HAP-1 (cell line): ENCODE measurements at regions not wholly inside any gene's neighbourhood (a gene's known extent, or its start where the extent isn't known, plus 50 kb on each side); places are given as distances from the start of the nearest gene placed in this dataset.
"Not testable (repeated sequence)": the region's sequence is repeated elsewhere in the genome, so short reads cannot be mapped to it uniquely, and the experiment has no call there.

Experiments used
- DNase-seq, 2 experiments: peaks; one replicate each; pipeline ENCODE4 v3.0.0-alpha.2; 2016 to 2020; ENCODE audit warnings: low spot score in 2 of 2
- H3K27me3 ChIP-seq: fragments of 250-450 bp; sonication (Bioruptor Pico); 2 replicates; pipeline ENCODE4 v1.5.1; 2020; ENCODE audit warnings: low read depth, mild to moderate bottlenecking, moderate library complexity
- H3K36me3 ChIP-seq: fragments of 250-450 bp; sonication (Bioruptor Pico); replicated peaks from 2 replicates; pipeline ENCODE4 v1.5.1; 2020; ENCODE audit warnings: mild to moderate bottlenecking
- H3K4me1 ChIP-seq: fragments of 250-450 bp; sonication (Bioruptor Pico); 2 replicates; pipeline ENCODE4 v1.5.1; 2020; ENCODE audit warnings: mild to moderate bottlenecking
- H3K4me3 ChIP-seq: fragments of 250-450 bp; sonication (Bioruptor Pico); 2 replicates; pipeline ENCODE4 v1.5.1; 2020; ENCODE audit warnings: mild to moderate bottlenecking, moderate library complexity
- H3K9me3 ChIP-seq: fragments of 250-450 bp; sonication (Bioruptor Pico); 2 replicates; pipeline ENCODE4 v1.5.1; 2020; ENCODE audit warnings: mild to moderate bottlenecking, moderate library complexity
- in situ Hi-C: fragments of 300-500 bp; cut with MboI; formaldehyde crosslinking; loops from 3 replicates; pipeline ENCODE4 v1.14.3; 2020; ENCODE audit warnings: low sequenced_read_pairs, inconsistent platforms, mixed read lengths

GRCh38 chr22:33167998-33168790, 110.0 kb upstream of the SYN3 start:
- peaks cover 9% of the 10 kb centered on the region; the same call in 1 of the 2 replicates for H3K27me3 ChIP-seq

DNA sequence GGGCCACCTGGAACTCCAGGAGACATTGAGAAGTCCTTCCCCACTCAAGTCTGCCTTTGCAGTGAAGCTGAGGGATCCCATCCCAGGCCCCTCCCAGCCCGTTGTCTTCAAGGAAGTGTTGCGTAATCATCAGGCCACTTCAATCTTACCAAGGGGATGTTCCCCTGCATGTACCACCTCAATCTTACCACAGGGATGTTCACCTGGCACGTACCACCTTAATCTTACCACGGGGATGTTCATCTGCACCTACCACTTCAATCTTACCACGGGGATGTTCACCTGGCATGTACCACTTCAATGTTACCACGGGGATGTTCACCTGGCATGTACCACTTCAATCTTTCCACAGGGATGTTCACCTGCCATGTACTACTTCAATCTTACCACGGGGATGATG, 108.0 kb upstream of the SYN3 start:
- DNase-seq = no peak
- peaks cover 9% of the 10 kb centered on the region; the same call in 1 of the 2 replicates for H3K27me3 ChIP-seq
- no peak overlapping the region for H3K4me3 ChIP-seq
- no peaks in the 10 kb centered on the region for H3K36me3 ChIP-seq
- in situ Hi-C loops = no loop called here
- H3K9me3 ChIP-seq = no peaks in the 10 kb centered on the region
- no peaks in the 10 kb centered on the region for H3K4me1 ChIP-seq

More at GRCh38 chr22:33167998-33168790, 110.0 kb upstream of the SYN3 start:
- no peak overlapping the region for H3K4me3 ChIP-seq
- no peaks in the 10 kb centered on the region for H3K36me3 ChIP-seq
- in situ Hi-C loops = no loop called here
- no peak for DNase-seq
- no peaks in the 10 kb centered on the region for H3K4me1 ChIP-seq
- H3K9me3 ChIP-seq = no peaks in the 10 kb centered on the region

GRCh38 chr22:33163815-33164214, 105.6 kb upstream of the SYN3 start:
- H3K36me3 ChIP-seq = no peaks in the 10 kb centered on the region
- in situ Hi-C loops = no loop called here
- no peak overlapping the region for H3K4me3 ChIP-seq
- no peaks in the 10 kb centered on the region for H3K9me3 ChIP-seq
- H3K27me3 ChIP-seq = peaks cover 9% of the 10 kb centered on the region; the same call in 1 of the 2 replicates
- H3K4me1 ChIP-seq = no peaks in the 10 kb centered on the region
- DNase-seq = no peak

- DNase-seq = no peak
- H3K9me3 ChIP-seq = no peaks in the 10 kb centered on the region
- H3K36me3 ChIP-seq = no peaks in the 10 kb centered on the region
- H3K4me1 ChIP-seq = no peaks in the 10 kb centered on the region
- no peak overlapping the region for H3K4me3 ChIP-seq
- H3K27me3 ChIP-seq = peaks cover 8% of the 10 kb centered on the region; the same call in 1 of the 2 replicates
- in situ Hi-C loops = no loop called here
These were observed 104.0 kb upstream of the SYN3 start for GRCh38 chr22:33162196-33162595.

- Histone ChIP-seq H3K27me3 (peaks cover 5% of the 10 kb centered on the region; the same call in 1 of the 2 replicates), H3K4me1 (no peaks in the 10 kb centered on the region), H3K9me3 (peaks cover under 1% of the 10 kb centered on the region; the same call in 1 of the 2 replicates), H3K4me3 (no peak overlapping the region), H3K36me3 (no peaks in the 10 kb centered on the region)
- in situ Hi-C loops = no loop called here
- no peak for DNase-seq
These were observed 102.3 kb upstream of the SYN3 start for GRCh38 chr22:33160525-33160924.

GRCh38 chr22:33154967-33155366, 96.8 kb upstream of the SYN3 start:
- H3K27me3 ChIP-seq, DNase-seq, H3K4me3 ChIP-seq, H3K9me3 ChIP-seq, in situ Hi-C loops, H3K4me1 ChIP-seq, H3K36me3 ChIP-seq: not testable (repeated sequence)

DNA sequence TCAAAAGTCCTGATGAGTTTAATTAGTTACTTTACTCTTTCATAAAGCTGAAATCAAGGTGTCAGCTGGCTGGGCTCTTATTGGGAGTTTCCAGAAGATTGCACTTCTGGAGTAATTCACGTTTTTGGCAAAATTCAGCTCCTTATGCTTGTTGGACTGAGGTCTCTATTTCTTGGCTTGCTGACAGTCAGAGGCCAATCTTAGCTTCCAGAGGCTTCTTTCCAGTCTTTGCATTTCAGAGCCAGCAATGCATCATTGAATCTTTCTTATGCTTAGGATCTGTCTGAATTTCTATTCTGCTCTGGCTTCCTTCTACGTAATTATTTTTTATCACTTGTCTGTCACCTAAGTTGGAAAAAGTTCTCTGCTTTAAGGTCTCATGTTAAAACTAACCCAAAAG, 91.4 kb upstream of the SYN3 start:
- Histone ChIP-seq H3K27me3 (no peaks in the 10 kb centered on the region), H3K9me3 (no peaks in the 10 kb centered on the region), H3K4me1 (no peaks in the 10 kb centered on the region), H3K4me3 (no peak overlapping the region), H3K36me3 (no peaks in the 10 kb centered on the region)
- no peak for DNase-seq
- in situ Hi-C loops = no loop called here

DNA sequence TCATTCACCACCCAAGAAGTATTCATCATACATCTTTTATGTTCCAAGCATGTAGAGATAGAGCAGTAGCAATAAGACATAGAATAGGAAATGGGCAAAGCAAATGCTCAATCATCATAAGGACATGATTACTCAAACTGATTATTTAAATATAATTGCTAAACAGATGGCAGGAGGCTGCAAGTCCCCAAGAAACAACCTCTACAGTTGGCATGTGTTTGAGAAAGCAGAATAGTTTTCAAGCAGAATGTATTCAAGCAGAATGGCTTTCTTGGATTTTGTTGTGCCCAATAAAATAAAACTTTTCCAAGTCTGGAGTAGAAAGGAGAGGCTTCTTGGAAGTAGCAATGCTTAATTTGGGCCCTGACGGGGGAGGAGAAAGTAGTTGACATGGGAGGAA, 86.5 kb upstream of the SYN3 start:
- no peak overlapping the region for H3K4me3 ChIP-seq
- in situ Hi-C loops = no loop called here

DNA sequence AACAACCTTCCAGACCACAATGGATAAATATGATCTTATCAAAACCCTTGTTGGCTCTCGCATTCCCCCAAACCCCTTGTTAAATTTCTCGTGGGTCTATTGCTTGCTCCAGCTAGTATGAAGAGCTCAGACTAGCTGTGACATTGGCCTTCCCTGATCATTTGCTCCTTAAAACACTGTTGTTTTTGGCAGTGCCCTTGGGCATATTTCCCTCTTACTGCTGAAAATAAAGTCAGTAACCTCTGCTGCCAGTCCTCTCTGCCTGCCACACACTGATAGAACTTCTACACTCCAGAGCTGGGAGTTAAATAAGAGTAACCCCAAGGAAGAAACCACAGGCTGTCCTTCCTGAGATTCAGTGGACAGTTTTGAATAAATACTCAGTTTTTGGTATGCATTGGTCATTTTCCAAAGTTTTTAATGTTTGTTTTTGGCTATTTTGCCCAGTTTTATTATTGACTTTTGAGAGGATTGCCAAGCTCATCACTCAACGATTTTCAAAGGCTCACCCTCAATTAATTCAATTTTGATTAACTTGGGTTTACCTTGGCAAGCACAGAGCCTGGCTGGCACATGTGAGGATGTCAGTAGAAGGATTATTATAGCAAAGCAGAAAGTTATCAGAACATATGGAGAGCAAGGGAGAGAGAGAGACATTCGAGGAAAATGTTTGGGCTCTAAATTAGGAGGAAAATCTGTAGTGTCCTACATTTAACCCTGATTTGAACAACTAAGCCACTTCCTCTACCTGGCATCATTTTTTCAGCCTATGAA, 84.3 kb upstream of the SYN3 start:
- Histone ChIP-seq H3K4me1 (no peaks in the 10 kb centered on the region), H3K27me3 (no peaks in the 10 kb centered on the region; the same call in 1 of the 2 replicates), H3K4me3 (no peak overlapping the region), H3K9me3 (no peaks in the 10 kb centered on the region), H3K36me3 (no peaks in the 10 kb centered on the region)
- no peak for DNase-seq
- in situ Hi-C loops = no loop called here

More for the DNA sequence above, 86.5 kb upstream of the SYN3 start:
- no peaks in the 10 kb centered on the region; the same call in 1 of the 2 replicates for H3K27me3 ChIP-seq
- DNase-seq = no peak
- no peaks in the 10 kb centered on the region for H3K9me3 ChIP-seq
- no peaks in the 10 kb centered on the region for H3K36me3 ChIP-seq
- H3K4me1 ChIP-seq = no peaks in the 10 kb centered on the region

- H3K4me3 ChIP-seq = no peak overlapping the region
- no peak for DNase-seq
- no peaks in the 10 kb centered on the region for H3K4me1 ChIP-seq
- H3K36me3 ChIP-seq = no peaks in the 10 kb centered on the region
- no peaks in the 10 kb centered on the region for H3K9me3 ChIP-seq
- in situ Hi-C loops = no loop called here
- no peaks in the 10 kb centered on the region; the same call in 1 of the 2 replicates for H3K27me3 ChIP-seq
These were observed 81.8 kb upstream of the SYN3 start for GRCh38 chr22:33139937-33140336.

DNA sequence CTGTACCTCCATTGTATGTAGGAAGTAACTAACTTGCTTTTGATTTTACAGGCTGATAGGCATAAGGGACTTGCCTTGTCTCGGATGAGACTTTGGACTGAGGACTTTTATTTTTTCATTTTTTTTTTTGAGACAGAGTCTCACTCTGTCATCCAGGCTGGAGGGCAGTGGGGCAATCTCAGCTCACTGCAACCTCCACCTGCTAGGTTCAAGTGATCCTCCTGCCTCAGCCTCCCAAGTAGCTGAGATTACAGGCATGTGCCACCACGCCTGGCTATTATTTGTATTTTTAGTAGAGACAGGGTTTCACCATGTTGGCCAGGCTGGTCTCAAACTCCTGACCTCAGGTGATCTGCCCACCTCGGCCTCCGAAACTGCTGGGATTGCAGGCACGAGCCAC, 80.2 kb upstream of the SYN3 start:
- in situ Hi-C loops, H3K9me3 ChIP-seq, H3K4me1 ChIP-seq, H3K4me3 ChIP-seq, H3K27me3 ChIP-seq, H3K36me3 ChIP-seq, DNase-seq: not testable (repeated sequence)

DNA sequence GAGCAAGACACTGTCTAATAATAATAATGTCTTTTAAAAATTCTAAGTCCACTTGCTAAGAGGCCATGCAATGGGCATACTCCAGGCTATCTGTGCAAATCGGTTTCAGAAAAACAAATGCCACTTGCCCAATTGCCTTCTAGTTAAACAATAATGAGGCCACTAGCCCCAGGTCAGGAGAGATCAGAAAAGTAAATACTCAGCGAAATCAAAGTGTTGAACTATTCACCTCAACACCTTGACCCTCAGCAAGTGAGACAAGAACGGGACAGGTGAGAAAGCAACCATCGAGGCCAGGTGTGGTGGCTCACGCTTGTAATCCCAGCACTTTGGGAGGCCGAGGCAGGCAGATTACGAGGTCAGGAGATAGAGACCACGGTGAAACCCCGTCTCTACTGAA, 72.3 kb upstream of the SYN3 start:
- Histone ChIP-seq H3K9me3 (no peaks in the 10 kb centered on the region), H3K4me1 (no peaks in the 10 kb centered on the region), H3K36me3 (no peaks in the 10 kb centered on the region), H3K4me3 (no peak overlapping the region), H3K27me3 (peaks cover 4% of the 10 kb centered on the region; the same call in 1 of the 2 replicates)
- no peak for DNase-seq
- in situ Hi-C loops = no loop called here

GRCh38 chr22:33129621-33130020, 71.4 kb upstream of the SYN3 start:
- in situ Hi-C loops = loop anchor here (10.0 kb wide), 2 partner anchors 55 to 115 kb away; no protein-coding TSS in a partner anchor
- Histone ChIP-seq H3K27me3 (peaks cover 4% of the 10 kb centered on the region; the same call in 1 of the 2 replicates), H3K4me1 (no peaks in the 10 kb centered on the region), H3K36me3 (no peaks in the 10 kb centered on the region), H3K9me3 (no peaks in the 10 kb centered on the region), H3K4me3 (no peak overlapping the region)
- DNase-seq = no peak

DNA sequence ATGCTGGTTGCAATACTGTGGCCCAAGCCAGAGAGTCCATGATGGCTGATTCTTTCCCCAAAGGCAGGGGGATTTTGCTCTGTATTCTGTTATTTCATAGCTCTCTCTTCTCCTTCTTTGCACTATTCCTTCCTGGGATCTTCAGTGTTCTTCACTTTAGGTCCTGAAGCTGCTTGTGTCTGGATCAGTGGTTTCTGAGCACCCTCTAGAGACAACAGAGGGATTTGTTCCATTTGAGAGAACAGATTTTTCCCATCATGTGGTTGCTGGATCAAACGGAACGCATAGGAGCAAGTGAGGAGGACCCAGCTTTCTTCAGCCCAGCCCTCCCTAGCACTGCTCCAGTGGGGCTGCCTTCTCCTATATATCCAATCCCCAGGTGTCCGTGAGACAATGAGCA, 68.7 kb upstream of the SYN3 start:
- Histone ChIP-seq H3K27me3 (peaks cover 4% of the 10 kb centered on the region; the same call in 1 of the 2 replicates), H3K4me1 (no peaks in the 10 kb centered on the region), H3K4me3 (no peak overlapping the region), H3K9me3 (no peaks in the 10 kb centered on the region), H3K36me3 (no peaks in the 10 kb centered on the region)
- in situ Hi-C loops = loop anchor here (10.0 kb wide), 2 partner anchors 58 to 112 kb away; no protein-coding TSS in a partner anchor
- peak; percentile 37 to 41 for DNase-seq
